ENCODE measurements at regions not wholly inside any gene's neighbourhood (a gene's known extent, or its start where the extent isn't known, plus 50 kb on each side); places are given as distances from the start of the nearest gene placed in this dataset.

- Histone ChIP-seq H4K91ac (ENCODE audit: insufficient read depth, low read depth, low read length) (no peak overlapping the region), H4K5ac (ENCODE audit: low read depth, low read length) (no peak overlapping the region), H3K4me2 (ENCODE audit: low read depth, low read length) (no peak overlapping the region), H3K4ac (ENCODE audit: low read depth, low read length) (no peak overlapping the region), H2BK15ac (ENCODE audit: low read depth, low read length) (no peak overlapping the region), H3K9me1 (ENCODE audit: insufficient read depth, low read length) (no peaks in the 10 kb centered on the region), H3K4me1 (ENCODE audit: control insufficient read depth, insufficient read depth, low read length) (no peaks in the 10 kb centered on the region), H4K8ac (ENCODE audit: low read depth in 2 of 2, low read length in 2 of 2) (no peak overlapping the region), H3K79me1 (ENCODE audit: low read depth in 1 of 2, low read length in 2 of 2) (no peaks in the 10 kb centered on the region), H3K18ac (ENCODE audit: low read depth, low read length) (no peak overlapping the region), H2AK5ac (ENCODE audit: low read depth, low read length) (no peak overlapping the region), H3K36me3 (ENCODE audit: control insufficient read depth, insufficient read depth, low read length) (no peaks in the 10 kb centered on the region), H4K20me1 (ENCODE audit: insufficient read depth, low read length) (no peaks in the 10 kb centered on the region), H3K27ac (ENCODE audit: insufficient read depth, low read length) (no peak overlapping the region), H3K9ac (ENCODE audit: low read depth, low read length) (no peak overlapping the region), H2BK20ac (ENCODE audit: low read depth, low read length) (no peak overlapping the region), H2BK5ac (ENCODE audit: low read depth, low read length, poor library complexity, severe bottlenecking) (no peak overlapping the region), H3K9me3 (ENCODE audit: control insufficient read depth, insufficient read depth, low read length) (no peaks in the 10 kb centered on the region; the same call in none of the 2 replicates), H2BK120ac (ENCODE audit: low read depth, low read length) (no peak overlapping the region), H3K27me3 (ENCODE audit: control insufficient read depth, insufficient read depth, low read length) (no peaks in the 10 kb centered on the region), H3K4me3 (ENCODE audit: insufficient read depth, low read depth, low read length) (no peak overlapping the region), H2AFZ (replicated peaks; ENCODE audit: low read length, poor library complexity) (no peak overlapping the region), H2AK9ac (replicated peaks; ENCODE audit: low read depth, low read length, poor library complexity) (no peak overlapping the region), H3K56ac (ENCODE audit: extremely low read depth, insufficient read depth, low read length) (no peak overlapping the region), H3K14ac (replicated peaks; ENCODE audit: low read depth, low read length) (no peak overlapping the region), H3K23ac (ENCODE audit: low read depth, low read length) (no peak overlapping the region)
- ATAC-seq (ENCODE audit: low read depth): peak; percentile 32; the same call in 1 of the 2 replicates
- TF ChIP-seq RFX5 (IDR thresholded peaks at IDR 0.05; ENCODE audit: low read depth, low read length): no peak
- no peak for TF ChIP-seq MAFK (IDR thresholded peaks at IDR 0.05; ENCODE audit: low read depth, low read length)
- TF ChIP-seq MAZ (IDR thresholded peaks at IDR 0.05; ENCODE audit: borderline replicate concordance, low read depth, low read length): no peak
- no peak for TF ChIP-seq SMC3 (IDR thresholded peaks at IDR 0.05; ENCODE audit: low read depth, low read length)
- no peak for TF ChIP-seq RCOR1 (IDR thresholded peaks at IDR 0.05; ENCODE audit: insufficient replicate concordance, low read length)
- TF ChIP-seq RAD21 (IDR thresholded peaks at IDR 0.05; ENCODE audit: low read length): no peak
- TF ChIP-seq CEBPB (IDR thresholded peaks at IDR 0.05; ENCODE audit: low read depth, low read length): no peak
- TF ChIP-seq MXI1 (IDR thresholded peaks at IDR 0.05; ENCODE audit: borderline replicate concordance, low read depth, low read length): no peak
- TF ChIP-seq CTCF (conservative IDR thresholded peaks at IDR 0.05; ENCODE audit: low read depth, low read length): no peak
- no peak for TF ChIP-seq BHLHE40 (IDR thresholded peaks at IDR 0.05; ENCODE audit: low read depth, low read length)
- POLR2A ChIA-PET (ENCODE audit: unreplicated experiment): no interaction called here
- no peak for DNase-seq
- dilution Hi-C loops (cut with HindIII; ENCODE audit: low sequenced_read_pairs, unreplicated experiment): no loop called here
- CTCF ChIA-PET: no interaction called here
- in situ Hi-C loops (cut with MboI; ENCODE audit: low sequenced_read_pairs): no loop called here
- WGBS, 2 experiments (ENCODE audit: extremely low coverage in 2 of 2, insufficient read length in 1 of 2): 80% methylated on average over 1 of the region's 2 CpGs; no CpG with 5 or more reads in 1 of the 2 experiments
- BruUV-seq (replicated peaks): no TSS peak
- intact Hi-C loops (cut with micrococcal nuclease): no loop called here
Observed at GRCh38 chr6:133115946-133116345, 125.2 kb upstream of the EYA4 start.

Measured in IMR-90 (cell line).